ELF-1 (cell line): ENCODE measurements at regions not wholly inside any gene's neighbourhood (a gene's known extent, or its start where the extent isn't known, plus 50 kb on each side); places are given as distances from the start of the nearest gene placed in this dataset.
A peak's percentile ranks its signal among the peaks of the same experiment; 100 is the strongest.

Source experiments
- DNase-seq: peaks from one replicate; pipeline ENCODE4 v3.0.0-alpha.2; 2016; ENCODE audit warnings: low read depth, low spot score

DNA sequence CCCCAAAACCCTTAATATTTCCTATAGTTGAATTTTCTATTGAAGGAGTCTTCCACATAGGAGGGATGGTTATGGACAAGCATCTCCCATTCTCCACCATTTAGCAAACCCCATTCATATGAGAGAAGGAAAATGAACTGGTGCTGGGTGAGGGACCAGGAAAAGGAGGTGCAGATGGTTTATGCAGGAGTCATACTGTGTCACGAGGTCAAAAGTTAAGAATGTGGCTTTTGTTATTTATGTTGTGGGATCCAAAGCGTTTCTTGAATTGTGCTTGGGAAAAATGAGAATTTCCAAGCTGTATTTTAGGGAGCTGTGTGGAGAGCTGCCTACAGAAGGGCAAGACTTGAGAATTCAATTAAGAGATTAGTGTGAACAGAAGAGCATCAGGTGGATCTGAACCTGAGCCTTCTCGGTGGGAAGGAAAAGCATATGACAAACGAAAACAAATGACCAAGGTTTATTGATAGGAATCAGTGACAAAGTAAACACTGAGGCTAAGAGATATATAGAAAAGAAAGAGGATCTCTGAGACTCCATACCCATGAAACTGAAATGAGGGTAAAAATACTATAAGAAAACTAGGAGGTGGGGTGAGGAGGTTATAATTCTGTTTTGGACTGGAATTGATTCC, 473.3 kb upstream of the NR2F2 start:
- no peak for DNase-seq

DNA sequence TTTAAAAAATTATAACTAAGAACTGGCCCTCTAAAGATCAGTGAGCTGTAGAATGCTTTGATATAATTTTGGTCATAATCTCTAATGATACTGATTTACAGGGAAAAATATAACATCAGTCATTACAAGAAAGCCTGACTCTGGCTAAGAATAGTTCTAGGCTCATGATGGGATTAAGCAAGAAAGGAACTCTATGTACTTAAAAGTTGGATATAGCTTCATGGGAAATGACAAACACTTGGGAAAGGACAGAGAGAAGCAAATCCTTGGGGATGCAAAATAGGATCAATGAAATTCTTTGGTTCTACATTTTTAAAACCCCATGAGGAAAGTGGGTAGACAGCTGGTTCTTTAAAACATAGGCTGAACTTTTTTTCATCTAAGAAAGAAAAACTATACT, 472.7 kb upstream of the NR2F2 start:
- DNase-seq, result no peak

DNA sequence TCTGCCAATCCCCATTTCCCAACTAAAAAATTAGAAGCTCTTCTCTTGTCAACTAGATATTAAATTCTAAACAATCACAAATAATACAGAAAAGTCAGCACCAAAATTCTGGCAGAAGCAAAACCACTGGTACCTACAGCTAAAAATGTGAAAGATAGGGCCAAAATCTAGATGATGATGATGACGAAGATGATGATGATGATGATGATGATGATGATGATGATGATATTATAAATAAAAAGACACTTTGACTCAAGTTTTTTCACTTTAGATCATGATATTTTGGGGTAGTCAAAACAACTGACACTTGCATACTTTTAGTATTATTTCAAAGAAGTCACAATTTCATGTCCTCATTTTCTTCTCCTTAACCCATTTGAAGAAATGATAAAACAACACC, 470.1 kb upstream of the NR2F2 start:
- no peak for DNase-seq

DNA sequence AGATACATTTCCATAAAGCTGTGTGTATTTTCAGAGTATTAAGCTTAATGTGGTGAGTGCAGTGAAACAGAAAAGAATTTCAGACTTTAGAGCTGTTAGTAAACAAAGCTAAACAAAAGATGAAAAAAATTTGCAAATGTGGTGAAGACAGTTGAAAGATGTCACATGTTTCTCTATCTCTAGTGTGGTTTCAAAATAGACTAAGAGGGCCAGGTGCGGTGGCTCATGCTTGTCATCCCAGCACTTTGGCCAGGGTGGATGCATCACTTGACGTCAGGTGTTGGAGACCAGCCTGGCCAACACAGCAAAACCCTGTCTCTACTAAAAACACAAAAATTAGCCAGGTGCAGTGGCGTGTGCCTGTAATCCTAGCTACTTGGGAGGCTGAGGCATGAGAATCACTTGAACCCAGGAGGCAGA, 466.0 kb upstream of the NR2F2 start:
- DNase-seq, result no peak

DNA sequence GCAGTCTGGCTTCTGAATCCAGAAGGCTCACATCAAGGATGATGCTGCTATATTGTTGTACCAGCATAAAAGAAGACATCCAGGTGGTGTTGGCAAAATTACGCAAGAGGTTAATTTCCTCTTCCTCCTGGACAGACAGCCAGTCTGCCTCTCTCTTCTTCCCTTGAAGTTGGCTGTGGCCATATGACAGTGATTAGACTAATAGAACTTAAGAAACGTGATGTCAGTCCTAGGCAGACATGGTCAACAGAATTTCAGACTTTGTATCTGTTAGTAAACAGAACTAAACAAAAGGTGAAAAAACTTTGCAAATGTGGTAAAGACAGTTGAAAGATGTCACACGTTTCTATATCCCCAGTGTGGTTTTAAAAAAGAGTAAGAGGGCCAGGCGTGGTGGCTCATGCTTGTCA, 465.2 kb upstream of the NR2F2 start:
- DNase-seq, result no peak

DNA sequence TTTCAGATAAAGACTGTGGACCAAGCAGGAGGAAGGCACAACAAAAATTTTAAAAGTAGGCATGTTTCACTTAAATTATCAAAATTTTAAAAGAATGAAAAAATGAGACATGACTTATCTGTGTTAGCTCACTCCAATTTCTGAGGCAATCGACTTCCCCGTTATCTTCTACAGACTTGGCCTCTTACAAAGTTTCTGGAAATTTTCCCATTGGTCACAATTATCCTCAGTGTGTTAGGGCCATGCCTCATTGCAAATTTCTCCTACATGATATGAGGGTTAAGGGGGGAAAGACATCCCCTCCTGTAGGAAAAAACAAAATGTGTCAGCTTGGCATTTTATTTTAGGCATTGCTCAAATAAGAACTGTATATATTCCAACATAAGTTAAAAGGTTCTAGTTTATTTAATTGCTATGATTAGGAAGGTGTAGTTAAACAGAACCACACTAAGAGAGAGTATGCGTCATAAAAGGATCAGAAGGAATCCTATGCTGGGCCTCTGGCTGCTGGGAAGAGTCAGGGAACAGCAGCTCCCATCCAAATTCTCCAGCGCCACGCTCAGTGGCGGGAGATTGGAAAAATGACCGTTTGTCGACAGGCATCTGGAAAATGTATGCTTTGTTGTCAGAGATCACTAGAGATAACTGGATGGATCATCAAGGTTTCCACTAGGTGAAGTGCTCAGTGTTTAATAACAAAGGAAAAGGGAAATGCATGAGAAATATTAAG, 463.6 kb upstream of the NR2F2 start:
- DNase-seq, result peak; percentile 52

DNA sequence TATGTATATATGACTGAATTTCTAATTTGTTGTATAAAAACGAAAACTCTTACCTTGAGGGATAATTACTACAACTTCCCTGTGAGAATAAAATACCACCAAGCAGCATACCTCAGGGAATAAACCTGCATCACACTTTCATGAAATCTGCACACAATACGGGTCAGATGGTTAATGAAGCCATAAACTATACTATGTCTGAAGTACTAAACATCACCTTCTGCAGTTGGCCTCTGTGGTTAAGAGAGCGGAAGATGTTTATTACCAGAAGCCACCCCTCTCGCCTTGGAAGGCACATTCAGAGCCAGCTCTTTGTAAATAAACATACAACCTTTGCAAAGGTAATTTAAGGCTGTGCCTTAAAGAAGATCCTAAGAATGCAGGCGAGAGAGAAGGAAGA, 462.1 kb upstream of the NR2F2 start:
- no peak for DNase-seq

DNA sequence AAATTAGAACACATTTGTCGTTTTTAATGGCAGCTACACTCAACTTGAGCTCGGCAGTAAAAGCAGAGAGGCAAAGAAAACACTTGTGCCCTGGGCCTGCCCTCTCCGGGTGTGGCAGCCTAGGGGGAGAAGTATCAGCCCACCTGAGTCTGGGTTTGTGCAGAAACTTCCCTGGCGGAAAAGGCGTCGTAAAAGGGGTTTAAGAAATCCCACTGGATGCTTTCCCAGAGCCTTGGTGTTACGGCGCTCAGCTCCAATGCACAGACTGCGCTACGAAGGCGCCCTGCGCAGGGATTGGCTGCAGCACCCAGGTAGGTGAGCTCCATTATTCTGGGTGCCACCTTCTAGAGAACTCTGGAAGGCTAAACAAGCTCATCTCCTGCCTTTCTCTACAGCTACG, 461.5 kb upstream of the NR2F2 start:
- no peak for DNase-seq

DNA sequence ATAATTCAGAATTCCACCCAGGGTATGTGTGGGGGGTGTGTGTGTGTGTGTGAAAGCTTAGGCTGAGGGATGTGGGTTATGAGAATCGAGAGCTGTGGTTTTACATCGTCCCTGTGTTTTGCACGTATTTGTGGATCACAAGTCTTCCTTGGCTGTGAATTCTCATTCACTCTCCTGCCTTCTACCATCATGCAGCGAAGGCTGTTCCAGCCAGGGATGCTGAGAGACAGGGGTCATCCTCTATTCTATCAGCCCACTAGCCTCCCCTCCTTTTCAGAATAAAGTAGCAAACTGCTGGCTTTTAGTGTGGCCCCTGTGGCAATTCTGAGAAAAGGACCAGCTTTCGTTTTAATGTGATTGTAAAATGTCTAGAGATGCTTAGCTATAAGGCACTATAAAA, 460.6 kb upstream of the NR2F2 start:
- DNase-seq, result no peak

DNA sequence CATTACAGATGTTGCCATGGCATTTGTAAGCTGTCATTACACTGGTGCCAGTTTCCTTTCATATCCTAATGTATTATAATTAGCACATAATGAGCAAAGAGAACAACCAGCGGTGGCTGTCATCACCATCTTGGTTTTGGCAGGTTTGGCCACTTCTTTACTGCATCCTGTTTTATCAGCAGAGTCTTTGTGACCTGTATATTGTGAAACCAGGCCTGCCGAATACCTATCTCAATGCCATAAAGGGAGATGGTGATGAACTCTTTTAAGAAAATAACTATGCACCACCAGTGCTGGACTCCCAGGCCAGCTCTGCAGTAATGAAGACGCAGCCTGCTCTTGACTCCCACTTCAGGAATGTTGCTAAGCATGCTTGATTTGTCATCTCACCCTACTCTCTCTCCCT, 458.1 kb upstream of the NR2F2 start:
- DNase-seq, result peak; percentile 15

DNA sequence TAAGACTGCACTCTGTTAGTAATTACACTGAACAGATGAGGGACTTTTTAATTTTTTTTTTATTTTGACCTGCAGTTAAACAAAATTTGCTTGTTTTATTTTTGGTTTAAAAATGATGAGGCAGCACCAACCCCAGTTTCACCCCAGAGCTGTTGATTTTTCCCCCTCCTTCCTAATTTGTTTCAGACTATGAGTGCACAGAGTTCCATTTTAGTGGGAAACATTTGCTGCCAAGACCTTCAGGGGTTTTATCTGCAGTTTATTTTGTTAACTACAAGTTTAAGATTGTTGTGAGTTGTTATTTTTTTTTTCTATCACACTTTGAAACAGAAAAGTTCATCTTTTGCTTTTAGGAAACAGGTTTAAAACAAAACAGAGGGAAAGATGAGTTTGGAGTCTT, 455.9 kb upstream of the NR2F2 start:
- DNase-seq, result no peak

DNA sequence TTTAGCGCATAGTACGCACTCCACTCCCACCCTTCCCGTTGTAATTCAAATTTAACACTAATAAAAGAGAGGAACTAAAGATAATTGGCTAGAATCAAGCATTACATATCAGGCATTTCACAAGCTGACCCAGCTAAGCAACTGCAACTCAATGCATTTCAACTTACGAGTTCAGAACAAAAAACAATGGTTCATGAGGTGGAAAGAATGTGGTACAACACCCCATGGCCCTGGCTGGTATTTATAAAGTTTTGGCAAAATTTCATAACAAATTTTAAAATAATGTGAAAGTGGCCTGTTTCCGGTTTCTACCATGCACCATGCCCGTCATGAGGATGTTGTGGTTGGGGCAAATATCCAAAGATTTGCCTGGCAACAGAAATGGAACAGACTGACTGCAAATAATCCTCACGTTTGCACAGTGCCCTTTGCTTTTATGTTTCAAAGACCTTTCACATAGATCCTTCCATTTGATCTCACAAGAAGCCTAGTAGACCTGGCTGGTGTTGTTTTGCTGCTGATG, 455.3 kb upstream of the NR2F2 start:
- DNase-seq, result no peak

DNA sequence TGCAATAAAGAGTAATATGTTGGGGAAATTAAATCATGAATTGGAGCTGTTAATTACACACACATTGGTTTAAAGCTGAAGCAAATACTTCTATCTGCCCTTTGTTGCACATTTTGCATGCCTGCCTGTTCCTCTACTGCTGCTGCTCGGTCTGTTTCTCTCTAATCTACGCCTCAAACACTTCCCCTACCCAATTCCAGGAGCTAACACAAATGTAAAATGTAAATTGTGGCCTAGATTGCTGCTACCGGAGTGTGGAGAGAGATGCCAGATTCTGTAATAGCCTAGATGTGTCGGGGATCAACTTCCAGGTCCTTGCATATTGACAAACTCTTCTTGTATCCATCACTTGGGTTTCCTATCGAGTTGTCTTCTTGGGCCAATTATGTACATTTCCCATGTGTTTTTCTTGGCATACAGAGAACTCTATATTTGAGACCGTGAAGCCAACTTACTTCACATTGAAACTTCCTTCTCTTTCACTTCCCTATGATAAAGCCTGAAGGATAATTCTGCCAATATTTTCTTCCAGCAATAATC, 450.4 kb upstream of the NR2F2 start:
- no peak for DNase-seq

DNA sequence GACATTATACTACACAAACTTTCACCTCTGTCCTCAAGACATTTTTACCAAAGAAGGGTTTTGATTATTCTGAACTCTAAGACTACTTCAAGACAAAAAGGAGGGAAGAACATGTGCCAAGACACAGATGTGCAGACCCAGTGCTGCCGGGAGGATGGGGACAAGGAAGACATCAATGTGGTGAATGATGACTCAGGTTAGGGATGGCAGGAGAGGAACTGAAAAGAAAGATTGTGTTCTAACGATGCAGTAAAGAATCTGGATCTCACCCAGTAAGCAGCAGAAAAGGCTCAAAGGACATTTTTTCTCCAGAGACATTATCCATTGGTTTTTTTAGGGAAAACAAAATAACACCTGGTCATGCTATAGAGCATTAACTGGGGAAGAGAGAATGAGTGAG, 449.9 kb upstream of the NR2F2 start:
- DNase-seq, result no peak

DNA sequence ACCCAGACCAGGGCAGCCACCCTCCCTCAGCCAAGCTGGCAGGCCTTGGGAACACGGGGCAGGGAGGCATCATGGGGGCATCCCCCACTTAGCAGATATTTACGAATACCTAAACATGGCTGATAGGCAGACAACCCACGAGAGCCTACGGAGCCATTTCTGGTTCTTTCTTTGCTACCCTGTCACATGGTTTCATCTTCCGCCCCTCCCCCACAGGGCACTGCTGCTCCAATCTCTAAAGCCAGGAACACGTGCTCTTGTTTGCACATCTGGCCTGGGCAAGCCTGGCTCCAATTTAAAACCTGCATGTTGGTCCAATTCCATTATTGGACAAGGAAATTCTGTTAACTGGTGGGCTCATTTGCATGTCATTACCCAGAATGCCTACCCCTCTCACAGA, 447.4 kb upstream of the NR2F2 start:
- DNase-seq, result no peak

DNA sequence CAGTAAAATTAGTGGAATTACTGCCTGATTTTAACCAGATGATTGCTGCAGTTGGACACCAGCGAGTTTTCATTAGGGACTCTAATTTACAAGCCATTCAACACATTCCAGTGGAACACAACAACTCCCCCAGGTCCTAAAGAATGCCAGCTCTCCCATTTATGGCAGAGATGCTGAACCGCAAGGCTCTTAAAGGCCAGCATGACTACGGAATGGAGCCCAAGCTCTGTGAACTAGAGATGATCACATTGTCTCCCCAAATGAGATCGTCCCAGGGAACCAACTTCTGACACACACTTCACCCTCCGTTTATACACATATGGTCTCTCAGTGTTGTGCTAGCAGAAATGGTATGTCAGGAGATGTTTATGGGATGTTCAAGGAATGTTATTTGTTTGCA, 446.2 kb upstream of the NR2F2 start:
- DNase-seq, result peak; percentile 55

DNA sequence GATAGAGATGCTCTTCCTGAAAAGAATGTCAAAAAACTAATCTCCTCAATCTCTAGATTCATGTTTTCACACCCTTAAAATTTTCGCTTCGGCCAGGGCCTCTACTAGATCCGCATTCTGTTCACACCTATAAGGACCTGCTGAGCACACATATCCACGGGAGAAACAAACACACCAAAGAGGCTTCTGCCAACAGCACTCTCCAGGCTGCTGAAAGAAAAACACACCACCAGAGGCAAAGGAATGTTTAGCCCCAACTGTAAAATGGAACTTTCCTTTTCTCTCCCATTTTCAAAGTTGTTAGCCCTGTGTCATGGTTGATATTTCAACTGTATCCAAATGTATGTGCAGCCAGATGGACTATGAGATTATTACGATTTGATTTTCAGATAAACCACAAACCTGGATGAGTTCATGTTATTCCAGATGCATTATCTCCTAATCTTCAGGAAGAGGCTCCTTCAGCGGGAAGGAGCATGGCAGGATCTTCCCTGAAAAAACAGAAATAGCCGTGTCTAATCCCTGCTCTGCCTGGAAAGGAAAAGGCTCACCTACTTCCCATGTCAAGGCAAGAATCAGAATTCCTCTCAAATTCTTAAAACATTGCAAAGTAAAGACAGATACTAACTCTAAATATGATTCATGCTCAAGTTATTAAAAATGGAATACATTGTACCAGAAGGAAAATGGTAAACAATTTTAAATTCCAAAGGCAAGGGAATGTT, 442.7 kb upstream of the NR2F2 start:
- no peak for DNase-seq

DNA sequence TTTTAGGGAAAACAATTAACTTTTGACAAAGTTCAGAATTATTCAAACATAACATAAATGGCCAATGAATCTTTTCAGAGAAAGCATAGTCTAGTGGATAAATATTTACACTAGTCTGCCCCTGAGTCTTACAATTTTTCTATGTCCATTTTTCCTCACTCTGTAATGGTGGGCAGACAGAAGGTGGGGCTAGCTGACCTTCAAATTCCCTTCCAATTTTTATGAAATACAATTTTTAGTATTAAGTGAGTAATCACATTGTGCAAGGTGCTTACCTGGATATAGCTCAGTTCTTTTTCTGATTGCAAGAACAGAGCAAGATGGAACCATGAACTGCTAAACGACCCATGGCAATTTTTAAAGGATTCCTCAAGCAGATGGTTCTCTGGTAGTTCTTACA, 441.7 kb upstream of the NR2F2 start:
- no peak for DNase-seq

DNA sequence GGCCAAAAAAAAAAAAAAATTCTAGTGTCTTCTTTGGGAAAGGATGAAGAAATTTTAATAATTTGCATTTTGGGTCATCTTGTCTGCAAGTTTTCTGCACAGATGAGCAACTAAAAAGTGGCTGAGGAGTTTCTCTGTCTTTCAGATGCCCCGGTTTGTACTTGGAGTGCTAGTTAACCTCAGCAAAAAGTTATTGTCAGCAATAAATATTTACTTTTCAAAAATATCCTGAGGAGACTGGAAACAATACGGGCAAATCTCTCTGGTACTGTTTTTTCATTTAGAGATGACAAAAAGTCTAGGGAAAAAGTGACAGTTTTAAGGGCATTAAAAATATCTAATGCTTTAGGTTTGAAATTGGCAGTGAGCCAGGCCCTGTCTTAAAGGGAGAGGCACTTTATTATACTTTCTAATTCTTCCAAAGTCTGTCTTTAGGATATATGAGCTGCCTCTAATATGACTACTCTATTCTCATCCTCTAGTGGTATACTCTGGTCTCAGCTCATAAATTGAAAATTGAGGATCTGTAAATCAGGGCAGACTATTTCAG, 436.0 kb upstream of the NR2F2 start:
- DNase-seq, result no peak

DNA sequence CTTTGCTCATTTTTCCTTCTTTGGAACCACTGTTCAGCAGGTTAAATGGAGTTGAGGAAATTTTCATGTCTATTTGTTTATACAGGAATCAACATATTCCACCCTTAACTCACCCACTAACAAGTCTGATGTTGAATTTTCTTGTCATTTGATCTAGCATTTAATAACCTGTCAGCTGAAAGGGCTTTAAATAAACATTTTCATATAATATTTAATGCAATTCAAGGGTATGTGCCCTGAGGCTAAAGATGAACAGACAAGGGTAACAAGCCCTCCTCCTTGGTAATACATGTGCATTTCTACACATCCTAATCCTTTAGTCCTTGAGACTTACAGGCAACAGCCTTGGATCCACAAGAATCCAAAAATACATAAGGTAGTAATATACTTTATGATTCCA, 435.0 kb upstream of the NR2F2 start:
- no peak for DNase-seq

DNA sequence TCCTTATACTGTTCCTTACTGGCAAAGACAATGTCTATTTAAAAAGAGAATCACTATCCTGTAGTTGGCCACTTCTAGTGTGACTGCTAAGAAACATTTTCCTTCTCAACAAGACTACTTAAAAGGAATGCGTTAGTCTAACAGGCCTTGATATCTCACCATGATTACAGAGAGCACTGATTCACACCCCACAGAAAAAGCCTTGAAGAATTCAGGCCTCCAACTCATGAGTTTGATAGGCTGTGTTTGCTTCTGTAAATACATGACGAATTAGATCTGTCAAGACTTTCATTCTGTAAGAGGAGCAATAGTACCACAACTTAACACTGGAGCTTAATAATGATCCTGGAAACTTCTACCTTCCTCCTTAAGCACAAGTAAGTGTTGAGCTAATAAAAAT, 432.8 kb upstream of the NR2F2 start:
- no peak for DNase-seq

DNA sequence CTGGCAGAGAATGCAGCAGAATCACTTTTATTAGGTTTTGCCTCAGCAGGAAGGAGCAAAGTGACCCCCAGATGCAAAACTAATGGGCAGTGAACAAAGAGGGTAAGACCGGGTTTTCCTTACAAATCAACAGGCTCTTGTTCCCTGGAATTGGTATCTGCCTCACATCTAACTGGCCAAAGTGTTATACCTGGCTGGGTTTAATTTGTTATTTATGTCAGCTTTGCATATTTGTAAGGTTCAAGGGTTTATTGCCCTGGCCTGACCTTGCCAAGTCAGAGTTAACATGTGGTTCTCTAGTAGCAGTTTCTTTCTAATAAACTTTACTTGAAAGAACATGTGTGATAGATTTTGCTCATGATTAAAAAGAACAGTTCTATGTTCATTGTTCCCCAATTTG, 431.7 kb upstream of the NR2F2 start:
- no peak for DNase-seq
